HEK293 (cell line): ENCODE measurements at regions not wholly inside any gene's neighbourhood (a gene's known extent, or its start where the extent isn't known, plus 50 kb on each side); places are given as distances from the start of the nearest gene placed in this dataset.

Experiments
- CTCF ChIA-PET: fragments of 350-600 bp; formaldehyde crosslinking; extraction: SDS; loops from one replicate; lab custom pipeline; 2021; ENCODE audit warnings: antibody characterized with exemption; lab: Yijun Ruan, JAX
- POLR2A ChIA-PET: fragments of 300-600 bp; formaldehyde crosslinking; extraction: SDS; loops from one replicate; lab custom pipeline; 2020; ENCODE audit warnings: antibody characterized with exemption, inconsistent platforms; lab: Yijun Ruan, JAX
- H3K27ac ChIP-seq: fragments of 200-500 bp; sonication (Bioruptor generic); 2 replicates; pipeline ENCODE4 v1.5.1; 2014; ENCODE audit warnings: low read depth, low read length, control low read depth, inconsistent platforms; ENCODE audit errors: extremely low read depth
- H3K36me3 ChIP-seq, 2 experiments: fragments of 200-500 bp in 1 of 2; sonication (Bioruptor generic) in 1 of 2; 1 replicate in 1 of 2; 2 replicates in 1 of 2; pipeline ENCODE4 v1.5.1; 2014 to 2017; ENCODE audit warnings: inconsistent platforms in 2 of 2, low read length in 2 of 2; ENCODE audit not compliant: control insufficient read depth in 2 of 2, insufficient read depth in 1 of 2
- H3K4me1 ChIP-seq: fragments of 200-500 bp; sonication (Bioruptor generic); 2 replicates; pipeline ENCODE4 v1.5.1; 2014; ENCODE audit warnings: mild to moderate bottlenecking, low read length, inconsistent platforms; ENCODE audit not compliant: control insufficient read depth, insufficient read depth
- H3K4me3 ChIP-seq: 2 replicates; pipeline ENCODE4 v1.5.1; 2011; ENCODE audit warnings: low read depth, mild to moderate bottlenecking, control low read depth, low read length, moderate library complexity
- H3K9me3 ChIP-seq: fragments of 200-500 bp; sonication (Bioruptor generic); 2 replicates; pipeline ENCODE4 v1.5.1; 2014; ENCODE audit warnings: low read depth, low read length, inconsistent platforms; ENCODE audit not compliant: control insufficient read depth, insufficient read depth
- AEBP2 ChIP-seq: fragments of 450-650 bp; formaldehyde crosslinking; IDR thresholded peaks from 2 replicates; pipeline ENCODE4 v1.5.1; 2016; ENCODE audit warnings: missing biosample characterization, missing genetic modification characterization, borderline replicate concordance
- KLF10 ChIP-seq: fragments of 450-650 bp; IDR thresholded peaks from 2 replicates; pipeline ENCODE4 v1.5.1; 2018; ENCODE audit warnings: missing biosample characterization, mild to moderate bottlenecking, missing genetic modification characterization
- KLF17 ChIP-seq: fragments of 450-650 bp; formaldehyde crosslinking; IDR thresholded peaks from 2 replicates; pipeline ENCODE4 v1.5.1; 2016; ENCODE audit warnings: missing biosample characterization, missing genetic modification characterization
- PRDM1 ChIP-seq: fragments of 450-650 bp; formaldehyde crosslinking; IDR thresholded peaks from 2 replicates; pipeline ENCODE4; 2016; ENCODE audit warnings: missing biosample characterization, missing genetic modification characterization
- YY2 ChIP-seq: fragments of 450-650 bp; formaldehyde crosslinking; IDR thresholded peaks from 2 replicates; pipeline ENCODE4 v1.5.1; 2016; ENCODE audit warnings: missing biosample characterization, missing genetic modification characterization
- ZBTB26 ChIP-seq: fragments of 450-650 bp; formaldehyde crosslinking; optimal IDR thresholded peaks from 2 replicates; pipeline ENCODE3; 2016; ENCODE audit warnings: missing biosample characterization, mild to moderate bottlenecking, missing genetic modification characterization
- ZFP41 ChIP-seq: fragments of 450-650 bp; formaldehyde crosslinking; IDR thresholded peaks from 2 replicates; pipeline ENCODE4 v1.5.1; 2016; ENCODE audit warnings: missing biosample characterization, missing genetic modification characterization, borderline replicate concordance
- ZFP69B ChIP-seq: fragments of 450-650 bp; formaldehyde crosslinking; IDR thresholded peaks from 2 replicates; pipeline ENCODE4 v1.5.1; 2016; ENCODE audit warnings: missing biosample characterization, missing genetic modification characterization
- ZNF114 ChIP-seq: fragments of 450-650 bp; formaldehyde crosslinking; IDR thresholded peaks from 2 replicates; pipeline ENCODE4 v1.5.0; 2017; ENCODE audit warnings: missing biosample characterization, missing genetic modification characterization
- ZNF16 ChIP-seq: fragments of 450-650 bp; formaldehyde crosslinking; IDR thresholded peaks from 2 replicates; pipeline ENCODE4 v1.5.1; 2016; ENCODE audit warnings: low read depth, missing biosample characterization, missing genetic modification characterization
- ZNF610 ChIP-seq: fragments of 450-650 bp; formaldehyde crosslinking; IDR thresholded peaks from 2 replicates; pipeline ENCODE4 v1.5.1; 2016; ENCODE audit warnings: missing biosample characterization, missing genetic modification characterization, borderline replicate concordance
- ZNF621 ChIP-seq: fragments of 450-650 bp; formaldehyde crosslinking; IDR thresholded peaks from 2 replicates; pipeline ENCODE4 v1.5.1; 2017; ENCODE audit warnings: missing biosample characterization, missing genetic modification characterization
- ZNF623 ChIP-seq: fragments of 450-650 bp; formaldehyde crosslinking; IDR thresholded peaks from 2 replicates; pipeline ENCODE4 v1.5.1; 2016; ENCODE audit warnings: missing biosample characterization, missing genetic modification characterization
- ZNF654 ChIP-seq: fragments of 450-650 bp; formaldehyde crosslinking; IDR thresholded peaks from 2 replicates; pipeline ENCODE4 v1.5.1; 2016; ENCODE audit warnings: low read depth, missing biosample characterization, missing genetic modification characterization
- TF ChIP-seq, protein P1 (sequence below): fragments of 450-650 bp; formaldehyde crosslinking; IDR thresholded peaks from 2 replicates; pipeline ENCODE4 v1.5.1; 2016; ENCODE audit warnings: missing biosample characterization, missing genetic modification characterization, borderline replicate concordance

- no peak overlapping the region for H3K4me3 ChIP-seq
- H3K4me1 ChIP-seq = no peaks in the 10 kb centered on the region
- TF ChIP-seq, protein P1, sequence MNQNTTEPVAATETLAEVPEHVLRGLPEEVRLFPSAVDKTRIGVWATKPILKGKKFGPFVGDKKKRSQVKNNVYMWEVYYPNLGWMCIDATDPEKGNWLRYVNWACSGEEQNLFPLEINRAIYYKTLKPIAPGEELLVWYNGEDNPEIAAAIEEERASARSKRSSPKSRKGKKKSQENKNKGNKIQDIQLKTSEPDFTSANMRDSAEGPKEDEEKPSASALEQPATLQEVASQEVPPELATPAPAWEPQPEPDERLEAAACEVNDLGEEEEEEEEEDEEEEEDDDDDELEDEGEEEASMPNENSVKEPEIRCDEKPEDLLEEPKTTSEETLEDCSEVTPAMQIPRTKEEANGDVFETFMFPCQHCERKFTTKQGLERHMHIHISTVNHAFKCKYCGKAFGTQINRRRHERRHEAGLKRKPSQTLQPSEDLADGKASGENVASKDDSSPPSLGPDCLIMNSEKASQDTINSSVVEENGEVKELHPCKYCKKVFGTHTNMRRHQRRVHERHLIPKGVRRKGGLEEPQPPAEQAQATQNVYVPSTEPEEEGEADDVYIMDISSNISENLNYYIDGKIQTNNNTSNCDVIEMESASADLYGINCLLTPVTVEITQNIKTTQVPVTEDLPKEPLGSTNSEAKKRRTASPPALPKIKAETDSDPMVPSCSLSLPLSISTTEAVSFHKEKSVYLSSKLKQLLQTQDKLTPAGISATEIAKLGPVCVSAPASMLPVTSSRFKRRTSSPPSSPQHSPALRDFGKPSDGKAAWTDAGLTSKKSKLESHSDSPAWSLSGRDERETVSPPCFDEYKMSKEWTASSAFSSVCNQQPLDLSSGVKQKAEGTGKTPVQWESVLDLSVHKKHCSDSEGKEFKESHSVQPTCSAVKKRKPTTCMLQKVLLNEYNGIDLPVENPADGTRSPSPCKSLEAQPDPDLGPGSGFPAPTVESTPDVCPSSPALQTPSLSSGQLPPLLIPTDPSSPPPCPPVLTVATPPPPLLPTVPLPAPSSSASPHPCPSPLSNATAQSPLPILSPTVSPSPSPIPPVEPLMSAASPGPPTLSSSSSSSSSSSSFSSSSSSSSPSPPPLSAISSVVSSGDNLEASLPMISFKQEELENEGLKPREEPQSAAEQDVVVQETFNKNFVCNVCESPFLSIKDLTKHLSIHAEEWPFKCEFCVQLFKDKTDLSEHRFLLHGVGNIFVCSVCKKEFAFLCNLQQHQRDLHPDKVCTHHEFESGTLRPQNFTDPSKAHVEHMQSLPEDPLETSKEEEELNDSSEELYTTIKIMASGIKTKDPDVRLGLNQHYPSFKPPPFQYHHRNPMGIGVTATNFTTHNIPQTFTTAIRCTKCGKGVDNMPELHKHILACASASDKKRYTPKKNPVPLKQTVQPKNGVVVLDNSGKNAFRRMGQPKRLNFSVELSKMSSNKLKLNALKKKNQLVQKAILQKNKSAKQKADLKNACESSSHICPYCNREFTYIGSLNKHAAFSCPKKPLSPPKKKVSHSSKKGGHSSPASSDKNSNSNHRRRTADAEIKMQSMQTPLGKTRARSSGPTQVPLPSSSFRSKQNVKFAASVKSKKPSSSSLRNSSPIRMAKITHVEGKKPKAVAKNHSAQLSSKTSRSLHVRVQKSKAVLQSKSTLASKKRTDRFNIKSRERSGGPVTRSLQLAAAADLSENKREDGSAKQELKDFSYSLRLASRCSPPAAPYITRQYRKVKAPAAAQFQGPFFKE (tag by site-specific recombination) = no peak
- H3K36me3 ChIP-seq = no peaks in the 10 kb centered on the region
- POLR2A ChIA-PET = no interaction called here
- H3K27ac ChIP-seq = no peak overlapping the region
- CTCF ChIA-PET = no interaction called here
- H3K9me3 ChIP-seq = no peaks in the 10 kb centered on the region
These were observed 65.6 kb upstream of the CTBP2 start for GRCh38 chr10:125226005-125226404.

DNA sequence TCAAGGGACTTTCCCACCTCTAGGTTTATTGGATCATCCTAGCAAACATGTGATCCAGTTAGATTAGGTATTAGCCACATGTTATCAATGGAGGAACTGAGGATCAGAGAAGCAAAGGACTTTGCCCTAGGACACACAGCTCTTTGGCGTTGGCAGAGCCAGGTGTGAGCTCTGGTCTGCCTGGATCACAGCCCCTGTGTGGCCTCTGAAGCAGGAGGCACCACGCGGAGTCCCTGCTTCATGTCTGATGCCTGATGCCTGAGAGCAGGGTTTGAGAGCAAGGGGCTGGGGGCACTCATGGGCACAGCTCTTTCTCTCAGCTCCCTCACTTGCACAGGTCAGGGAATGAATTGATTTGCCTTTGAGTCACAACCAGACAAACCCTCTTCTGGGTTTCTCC, 64.7 kb upstream of the CTBP2 start:
- H3K27ac ChIP-seq = no peak overlapping the region
- H3K4me3 ChIP-seq = no peak overlapping the region
- no peaks in the 10 kb centered on the region for H3K9me3 ChIP-seq
- ChIA-PET POLR2A (no interaction called here), CTCF (no interaction called here)
- H3K36me3 ChIP-seq = no peaks in the 10 kb centered on the region
- TF ChIP-seq YY2 (tag by site-specific recombination) (no peak), ZNF114 (tag by site-specific recombination) (no peak), ZNF623 (tag by site-specific recombination) (no peak), ZNF16 (tag by site-specific recombination) (no peak), ZNF621 (tag by site-specific recombination) (no peak), ZNF654 (no peak), ZFP69B (tag by site-specific recombination) (no peak), PRDM1 (tag by site-specific recombination) (no peak), ZBTB26 (tag by site-specific recombination) (no peak), ZNF610 (no peak), ZFP41 (no peak), KLF17 (no peak), KLF10 (tag by site-specific recombination) (no peak), AEBP2 (no peak)
- no peaks in the 10 kb centered on the region for H3K4me1 ChIP-seq
